ENCODE measurements at regions not wholly inside any gene's neighbourhood (a gene's known extent, or its start where the extent isn't known, plus 50 kb on each side); places are given as distances from the start of the nearest gene placed in this dataset.
A peak's percentile ranks its signal among the peaks of the same experiment; 100 is the strongest.

- Histone ChIP-seq H2AFZ (ENCODE audit: low read length) (no peak overlapping the region), H3K9me3 (ENCODE audit: low read depth, low read length) (no peaks in the 10 kb centered on the region), H3K27ac (ENCODE audit: low read depth, low read length) (no peak overlapping the region), H3K27me3 (ENCODE audit: insufficient read depth, low read length) (no peaks in the 10 kb centered on the region), H4K20me1 (ENCODE audit: insufficient read depth, low read length) (no peaks in the 10 kb centered on the region), H3K4me3 (ENCODE audit: insufficient read depth, low read length) (no peak overlapping the region), H3K79me2 (ENCODE audit: insufficient read depth, low read length) (no peaks in the 10 kb centered on the region), H3K4me2 (ENCODE audit: insufficient read depth, low read length) (no peak overlapping the region), H3K4me1 (ENCODE audit: insufficient read depth, low read length) (peaks cover 10% of the 10 kb centered on the region), H3K36me3 (ENCODE audit: insufficient read depth, low read length) (no peaks in the 10 kb centered on the region)
- peak; percentile 79 for DNase-seq (ENCODE audit: insufficient read length, low spot score, missing footprints)
- TF ChIP-seq CTCF (IDR thresholded peaks at IDR 0.05; ENCODE audit: extremely low read depth, low read depth, low read length): no peak
Observed at GRCh38 chr2:150174056-150174805, 313.2 kb downstream of the RND3 start.

GRCh38 chr2:150171065-150171548 is 316.4 kb downstream of the RND3 start:
- Histone ChIP-seq H3K4me1 (ENCODE audit: insufficient read depth, low read length) (peaks cover 32% of the 10 kb centered on the region), H3K36me3 (ENCODE audit: insufficient read depth, low read length) (no peaks in the 10 kb centered on the region), H3K27ac (ENCODE audit: low read depth, low read length) (no peak overlapping the region), H3K4me3 (ENCODE audit: insufficient read depth, low read length) (no peak overlapping the region), H3K9me3 (ENCODE audit: low read depth, low read length) (no peaks in the 10 kb centered on the region), H4K20me1 (ENCODE audit: insufficient read depth, low read length) (no peaks in the 10 kb centered on the region), H3K79me2 (ENCODE audit: insufficient read depth, low read length) (no peaks in the 10 kb centered on the region), H2AFZ (ENCODE audit: low read length) (no peak overlapping the region), H3K4me2 (ENCODE audit: insufficient read depth, low read length) (no peak overlapping the region), H3K27me3 (ENCODE audit: insufficient read depth, low read length) (no peaks in the 10 kb centered on the region)
- no peak for TF ChIP-seq CTCF (IDR thresholded peaks at IDR 0.05; ENCODE audit: extremely low read depth, low read depth, low read length)
- DNase-seq (ENCODE audit: insufficient read length, low spot score, missing footprints): no peak

- Histone ChIP-seq H2AFZ (ENCODE audit: low read length) (no peak overlapping the region), H3K9me3 (ENCODE audit: low read depth, low read length) (no peaks in the 10 kb centered on the region), H3K4me3 (ENCODE audit: insufficient read depth, low read length) (no peak overlapping the region), H3K79me2 (ENCODE audit: insufficient read depth, low read length) (no peaks in the 10 kb centered on the region), H3K36me3 (ENCODE audit: insufficient read depth, low read length) (no peaks in the 10 kb centered on the region), H3K4me1 (ENCODE audit: insufficient read depth, low read length) (peaks cover 35% of the 10 kb centered on the region), H3K27me3 (ENCODE audit: insufficient read depth, low read length) (no peaks in the 10 kb centered on the region), H3K4me2 (ENCODE audit: insufficient read depth, low read length) (peak overlapping the region; percentile 29), H4K20me1 (ENCODE audit: insufficient read depth, low read length) (no peaks in the 10 kb centered on the region), H3K27ac (ENCODE audit: low read depth, low read length) (peak overlapping the region; percentile 60)
- peak; percentile 89 for DNase-seq (ENCODE audit: insufficient read length, low spot score, missing footprints)
- no peak for TF ChIP-seq CTCF (IDR thresholded peaks at IDR 0.05; ENCODE audit: extremely low read depth, low read depth, low read length)
Observed at GRCh38 chr2:150169237-150169629, 318.2 kb downstream of the RND3 start.

GRCh38 chr2:150168595-150169236 is 318.8 kb downstream of the RND3 start:
- peak overlapping the region; percentile 60 for H3K27ac ChIP-seq (ENCODE audit: low read depth, low read length)
- no peak for TF ChIP-seq CTCF (IDR thresholded peaks at IDR 0.05; ENCODE audit: extremely low read depth, low read depth, low read length)
- H3K4me1 ChIP-seq (ENCODE audit: insufficient read depth, low read length): peaks cover 31% of the 10 kb centered on the region
- no peaks in the 10 kb centered on the region for H3K79me2 ChIP-seq (ENCODE audit: insufficient read depth, low read length)
- peak overlapping the region; percentile 29 for H3K4me2 ChIP-seq (ENCODE audit: insufficient read depth, low read length)
- no peak overlapping the region for H2AFZ ChIP-seq (ENCODE audit: low read length)
- H3K36me3 ChIP-seq (ENCODE audit: insufficient read depth, low read length): no peaks in the 10 kb centered on the region
- H3K4me3 ChIP-seq (ENCODE audit: insufficient read depth, low read length): no peak overlapping the region
- H3K9me3 ChIP-seq (ENCODE audit: low read depth, low read length): no peaks in the 10 kb centered on the region
- H3K27me3 ChIP-seq (ENCODE audit: insufficient read depth, low read length): no peaks in the 10 kb centered on the region
- H4K20me1 ChIP-seq (ENCODE audit: insufficient read depth, low read length): no peaks in the 10 kb centered on the region
- peak; percentile 34 for DNase-seq (ENCODE audit: insufficient read length, low spot score, missing footprints)

All from osteoblast (primary cell).